ENCODE measurements at regions not wholly inside any gene's neighbourhood (a gene's known extent, or its start where the extent isn't known, plus 50 kb on each side); places are given as distances from the start of the nearest gene placed in this dataset.
A peak's percentile ranks its signal among the peaks of the same experiment; 100 is the strongest.

DNA sequence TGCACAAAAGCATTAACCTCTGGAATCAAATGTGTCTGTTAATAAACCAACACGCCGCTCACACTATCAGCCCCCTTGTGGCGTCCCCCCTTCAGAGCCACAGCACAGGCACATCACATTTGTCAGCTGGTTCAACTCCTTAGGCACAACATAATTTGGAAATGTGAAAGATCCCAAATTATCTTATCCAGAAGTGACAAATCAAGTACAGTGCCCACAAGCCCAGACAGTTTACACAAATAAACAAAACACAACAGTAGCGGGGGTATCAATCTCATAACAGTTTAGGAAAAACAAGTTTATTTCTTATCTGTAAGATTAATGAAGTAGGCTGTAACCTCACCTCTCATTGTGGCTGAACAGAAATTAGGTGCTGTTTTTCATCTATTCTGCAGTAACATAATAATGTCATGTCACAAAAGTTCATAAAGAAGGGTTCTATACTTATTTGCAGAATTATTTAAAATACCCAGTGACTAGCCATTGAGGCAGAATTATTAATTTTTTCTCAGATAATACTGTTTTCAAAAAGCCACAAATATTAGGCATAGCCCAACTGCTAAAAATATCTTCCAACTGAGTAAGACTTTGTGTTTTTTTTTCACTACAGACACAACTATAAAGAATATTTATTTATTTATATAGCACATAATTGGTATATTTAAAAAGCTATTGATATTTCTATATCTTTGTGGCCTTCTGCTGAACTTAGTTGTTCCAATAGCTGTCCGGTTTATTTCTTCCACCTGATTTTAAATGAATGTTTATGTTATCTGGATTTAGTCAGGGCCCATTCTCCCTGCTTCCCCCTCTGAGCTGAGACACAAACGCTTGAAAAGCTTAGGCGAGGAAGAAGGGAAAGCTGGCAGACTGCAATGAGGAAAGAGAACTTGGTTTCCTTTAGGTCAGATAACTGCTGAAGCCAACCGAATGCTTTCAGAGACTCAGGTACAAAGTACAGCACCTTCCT is 214.7 kb downstream of the QDPR start:
- DNase-seq: no peak

DNA sequence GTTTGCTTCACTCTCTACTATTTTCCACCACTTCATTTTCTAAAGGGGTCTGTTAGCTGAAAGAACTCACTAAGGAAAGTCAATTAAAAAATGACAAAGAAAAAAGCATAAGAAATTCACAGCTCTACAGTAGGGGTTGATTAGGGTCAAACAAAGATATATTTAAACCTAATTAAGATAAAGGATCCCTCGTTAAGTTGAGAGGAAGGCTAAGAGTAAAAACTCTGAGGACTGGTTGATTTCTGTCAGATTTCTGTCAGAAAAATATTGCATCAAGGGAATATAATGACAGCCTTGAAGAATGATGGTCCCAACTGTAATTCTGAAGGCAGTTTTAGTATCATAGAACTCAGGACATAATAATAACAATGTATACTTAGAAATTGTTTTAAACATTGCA is 218.0 kb downstream of the QDPR start:
- no peak for DNase-seq

DNA sequence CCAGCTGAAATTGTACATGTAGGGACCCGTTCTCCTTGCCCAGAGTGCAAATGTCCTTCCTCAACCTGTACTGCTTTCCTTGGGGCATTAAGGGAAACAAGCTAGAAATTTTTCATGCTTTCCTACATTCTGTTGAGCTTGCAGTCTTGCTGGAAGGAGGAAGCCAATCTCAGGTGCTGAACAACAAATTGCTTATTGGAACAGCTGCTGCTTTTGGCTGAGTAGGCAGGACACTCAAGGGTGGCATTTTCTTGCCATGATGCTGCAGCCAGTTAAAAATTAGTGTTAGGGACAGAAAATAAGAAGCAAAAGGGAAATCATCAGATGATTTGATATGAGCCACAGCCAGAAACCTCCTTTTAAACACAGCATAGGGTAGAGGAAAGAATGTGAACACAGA is 223.7 kb downstream of the QDPR start:
- DNase-seq: no peak

DNA sequence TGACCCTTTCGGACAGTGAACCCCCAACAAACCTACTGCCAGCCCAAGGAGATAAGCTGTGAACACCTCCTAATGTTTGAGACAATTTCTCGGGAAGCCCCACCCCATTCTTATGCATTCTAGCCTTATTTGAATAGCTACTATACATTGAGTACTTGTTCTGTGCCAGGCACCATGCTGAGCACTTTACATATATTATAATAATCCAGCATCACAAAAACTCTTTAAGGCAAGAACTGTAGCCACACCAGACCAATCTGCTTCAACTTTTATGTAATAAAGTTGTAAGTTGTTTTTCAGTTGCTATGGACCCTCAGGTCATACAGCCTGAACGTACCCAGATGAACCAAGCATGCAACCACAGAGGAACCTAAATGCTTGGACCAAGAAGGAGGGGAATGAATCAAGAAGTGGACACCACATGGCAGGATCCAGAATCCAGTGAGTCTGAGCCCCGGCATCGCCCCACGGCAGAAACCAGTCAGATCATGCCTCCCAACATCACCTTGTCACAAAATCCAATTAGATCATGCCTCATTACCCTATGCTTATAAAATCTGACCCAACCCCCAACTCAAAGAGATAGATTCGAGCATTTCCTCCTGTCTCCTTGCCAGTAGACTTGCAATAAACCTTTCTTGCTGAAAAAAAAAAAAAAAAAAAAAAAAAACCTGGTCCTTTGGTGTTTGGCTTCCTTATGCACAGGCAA is 225.0 kb downstream of the QDPR start:
- no peak for DNase-seq

DNA sequence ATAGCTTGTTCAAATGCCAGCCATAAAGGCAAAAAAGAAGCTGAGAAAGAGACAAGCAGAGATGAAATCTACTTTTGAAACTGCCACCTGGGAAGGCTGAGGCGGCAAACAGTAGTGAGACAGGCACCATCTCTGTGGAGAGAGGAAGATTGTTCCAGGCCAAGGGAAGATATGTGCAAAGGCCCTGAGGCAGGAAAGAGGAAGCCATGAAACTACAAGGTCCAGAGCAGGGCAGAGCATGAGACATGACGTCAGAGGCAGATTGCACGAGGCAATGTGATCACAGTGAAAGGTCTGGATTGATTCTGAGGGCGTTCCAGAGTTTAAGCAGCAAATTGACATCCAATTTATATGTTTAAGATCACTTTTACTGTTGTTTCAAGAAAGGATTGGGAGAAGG is 226.1 kb downstream of the QDPR start:
- no peak for DNase-seq

DNA sequence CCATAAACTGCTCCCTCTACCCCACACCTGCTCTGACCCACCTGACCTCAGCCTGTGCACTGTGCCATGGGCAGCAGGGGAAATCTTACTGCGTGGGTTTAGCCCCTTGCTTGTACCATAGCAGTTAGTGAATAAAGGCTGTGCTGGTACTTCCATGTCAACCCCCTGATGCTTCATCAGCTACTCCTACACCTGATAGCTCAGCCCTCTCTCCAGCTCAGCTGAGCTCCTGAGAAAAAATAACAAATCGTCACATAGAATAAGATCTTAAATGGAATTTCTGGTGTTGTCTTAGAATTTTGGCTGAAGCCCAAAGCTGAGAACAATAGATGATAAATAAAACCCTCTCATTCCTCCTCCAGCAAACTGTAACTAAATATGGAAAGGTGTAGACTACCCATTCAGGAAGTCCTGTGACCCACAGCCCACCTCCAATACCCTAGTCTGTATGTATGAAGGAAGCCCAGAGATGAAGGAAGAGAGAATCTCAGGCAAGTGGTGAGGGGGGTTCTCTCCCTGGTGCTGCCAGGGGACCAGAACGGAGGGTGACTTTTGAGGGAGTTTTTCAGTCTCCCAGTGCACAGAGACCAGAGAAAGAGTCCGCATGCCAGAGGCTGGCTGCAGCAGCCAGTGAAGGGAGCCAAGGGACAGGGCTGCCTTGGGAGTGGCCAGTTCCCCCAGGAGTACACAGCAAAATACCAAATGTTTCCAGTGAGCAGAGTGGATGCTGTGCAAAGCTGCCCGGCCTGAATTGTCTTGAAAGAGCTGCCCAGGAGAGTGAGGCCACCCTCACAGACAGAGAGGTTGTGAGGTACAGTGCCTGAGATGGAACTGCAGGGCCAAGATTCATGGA is 227.3 kb downstream of the QDPR start:
- DNase-seq: peak in 6 of 56 donors; percentile 11 to 45 (median 18)

DNA sequence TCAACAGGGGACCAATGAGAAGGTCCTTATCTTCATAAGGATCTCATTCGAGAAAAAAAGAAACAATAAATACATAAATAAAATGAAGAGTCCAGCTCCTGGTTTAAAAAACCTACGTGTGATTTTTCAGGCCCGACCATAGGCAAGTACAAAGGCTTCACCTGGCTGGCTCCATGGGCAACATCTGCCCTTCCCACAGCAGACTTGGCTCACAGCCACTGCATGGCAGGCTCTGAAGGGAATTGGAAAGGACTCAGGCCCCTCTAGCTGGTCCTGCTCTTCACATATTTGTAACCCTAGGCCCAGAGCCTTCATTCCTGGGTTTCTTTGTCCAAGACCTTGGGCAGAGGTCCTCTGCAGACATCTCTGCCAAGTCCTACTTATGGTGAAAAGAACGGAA is 228.1 kb downstream of the QDPR start:
- no peak for DNase-seq

DNA sequence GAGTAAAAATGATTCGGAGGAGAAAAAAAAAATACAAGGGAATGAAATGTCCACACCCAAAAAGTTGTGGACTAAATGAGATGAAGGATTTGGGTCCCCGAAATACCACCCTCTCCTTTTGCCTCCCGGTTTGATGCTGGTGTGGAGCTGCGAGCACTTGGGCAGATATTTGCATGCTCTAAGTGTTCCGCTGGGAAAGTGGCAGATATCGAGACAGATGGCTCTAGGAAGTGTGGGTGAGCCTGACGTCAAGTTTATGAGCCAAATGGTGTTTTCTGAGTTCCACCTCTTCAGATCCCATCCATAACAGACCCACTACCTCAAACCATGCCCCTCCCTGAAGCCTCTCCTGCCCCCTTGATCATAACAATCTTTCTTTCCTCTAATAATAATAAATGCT is 228.6 kb downstream of the QDPR start:
- DNase-seq: peak in 18 of 56 donors; percentile 3 to 34 (median 14)

DNA sequence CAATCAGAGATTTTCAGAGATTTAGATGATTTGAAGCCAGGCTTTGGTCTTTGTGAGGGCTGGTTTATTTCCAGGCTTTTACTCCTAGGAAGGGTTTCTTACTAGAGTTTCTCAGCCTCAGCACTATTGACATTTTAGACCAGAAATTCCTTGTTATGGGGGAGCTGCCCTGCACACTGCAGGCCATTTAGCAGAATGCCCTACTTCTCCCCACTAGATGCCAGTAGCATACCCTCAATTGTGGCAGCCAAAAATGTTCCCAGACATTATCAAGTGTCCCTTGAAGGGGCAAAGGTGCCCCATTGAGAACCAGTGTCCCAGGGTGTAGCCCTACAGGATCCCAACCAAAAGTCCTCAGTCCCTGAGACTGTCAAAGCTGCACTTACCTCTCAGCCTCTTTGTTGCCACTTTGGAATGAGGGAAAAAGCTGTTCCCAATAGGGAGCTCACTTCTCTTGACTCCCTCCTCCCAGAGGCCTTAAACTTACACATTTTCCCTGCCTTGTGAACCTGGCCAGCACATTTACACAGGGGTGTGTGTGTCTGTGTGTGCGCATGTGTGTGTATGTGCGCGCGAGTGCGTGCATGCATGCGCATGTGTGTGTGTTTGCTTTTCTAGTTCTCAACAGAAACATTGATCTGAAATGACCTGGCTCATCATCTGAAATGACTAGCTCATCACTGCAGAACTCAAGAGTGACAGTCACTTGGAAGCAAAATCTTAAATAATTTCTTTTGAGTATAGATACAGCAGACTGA is 231.4 kb downstream of the QDPR start:
- DNase-seq: no peak

DNA sequence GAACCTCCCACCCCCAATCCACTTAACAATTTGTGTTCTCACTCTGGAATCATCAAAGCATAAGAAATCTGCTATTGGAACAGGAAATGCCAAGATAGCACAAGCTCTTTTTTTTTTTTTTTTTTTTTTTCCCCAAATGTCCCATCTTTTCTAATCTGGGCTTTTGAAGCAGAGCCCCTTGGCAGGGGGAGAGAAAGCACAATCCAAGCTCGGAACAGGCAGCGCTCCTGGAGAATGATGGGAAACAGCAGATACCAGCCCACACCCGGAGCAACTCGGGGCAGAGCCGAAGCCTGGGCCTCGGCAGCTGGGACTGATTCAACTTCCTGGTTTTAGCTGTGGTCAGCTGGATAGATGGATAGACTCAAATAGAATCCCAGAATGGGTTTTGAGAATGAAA is 235.1 kb downstream of the QDPR start:
- DNase-seq: peak in 12 of 56 donors; percentile 6 to 27 (median 15)

DNA sequence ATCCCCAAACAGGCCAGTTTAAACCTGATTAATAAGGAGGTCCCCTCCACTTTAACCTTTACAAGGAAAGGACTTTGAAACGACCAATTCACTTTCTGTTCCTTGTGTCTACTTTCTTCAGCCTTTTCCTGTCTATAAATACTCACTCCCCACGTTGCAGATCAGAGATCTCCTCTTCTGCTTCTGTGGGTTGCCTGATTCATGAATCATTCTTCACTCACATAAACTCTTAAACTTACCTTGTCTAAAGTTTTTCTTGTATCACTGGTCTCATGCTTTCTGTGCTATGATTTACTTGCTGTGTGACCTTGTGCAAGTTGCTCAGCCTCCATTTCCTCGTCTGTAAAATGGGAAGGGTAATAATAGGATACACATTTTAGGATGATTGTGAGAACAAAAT is 236.1 kb downstream of the QDPR start:
- no peak for DNase-seq

DNA sequence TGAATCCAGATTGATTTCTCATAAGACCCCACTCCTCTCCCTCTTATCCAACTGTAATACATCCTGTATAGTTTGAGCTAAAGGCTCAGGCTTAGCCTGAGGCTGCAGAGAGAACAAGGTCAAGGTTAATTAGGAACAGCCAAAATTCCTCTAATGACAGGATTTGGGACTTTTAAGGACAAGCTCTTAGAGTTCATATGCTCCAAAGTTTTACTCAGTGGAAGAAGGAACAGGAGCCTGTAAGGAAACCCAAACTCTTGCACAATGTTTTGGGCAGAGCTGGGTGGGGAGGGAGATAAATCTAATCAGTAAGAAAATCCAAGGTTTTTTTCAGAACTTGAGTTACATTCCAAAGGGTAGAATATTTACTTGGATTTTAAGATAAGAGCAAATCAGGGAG is 238.8 kb downstream of the QDPR start:
- no peak for DNase-seq

DNA sequence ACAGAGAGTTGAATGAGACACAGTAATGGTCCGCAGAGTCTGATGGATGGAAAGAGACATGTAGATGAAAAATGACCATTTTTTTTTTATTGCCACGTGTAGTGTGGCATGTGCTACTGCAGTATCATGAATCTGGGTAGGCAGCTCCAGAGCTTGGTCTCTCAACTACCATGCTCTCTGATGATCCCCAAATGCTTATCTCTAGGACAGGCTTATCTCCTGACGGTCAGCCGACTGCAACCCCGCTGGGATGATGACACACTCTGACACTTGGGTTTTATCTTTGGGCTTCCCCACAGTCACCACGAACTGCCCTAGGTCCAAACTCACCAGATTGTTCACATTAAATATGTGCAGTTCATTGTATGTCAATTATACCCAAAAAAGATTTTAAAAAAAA is 239.7 kb downstream of the QDPR start:
- no peak for DNase-seq

DNA sequence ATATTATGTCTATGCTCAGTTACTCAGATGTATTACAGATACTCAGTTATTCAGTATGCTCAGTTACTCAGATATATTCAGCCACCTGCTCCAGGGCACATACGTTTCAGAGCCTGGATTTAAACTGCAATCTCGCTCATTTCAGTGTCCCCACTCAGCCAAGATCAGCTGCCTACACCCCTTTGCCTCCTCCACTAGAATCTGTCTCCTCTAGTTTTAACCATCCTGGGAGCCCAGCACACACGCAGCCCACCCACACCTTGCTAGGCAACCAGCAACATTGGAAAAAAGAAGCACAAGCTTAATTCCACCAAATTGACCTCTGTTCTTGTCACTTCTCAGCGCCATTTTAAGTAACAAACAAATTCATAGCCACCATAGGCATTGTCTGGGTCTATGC is 246.2 kb downstream of the QDPR start:
- DNase-seq: peak in 14 of 56 donors; percentile 3 to 58 (median 18)

DNA sequence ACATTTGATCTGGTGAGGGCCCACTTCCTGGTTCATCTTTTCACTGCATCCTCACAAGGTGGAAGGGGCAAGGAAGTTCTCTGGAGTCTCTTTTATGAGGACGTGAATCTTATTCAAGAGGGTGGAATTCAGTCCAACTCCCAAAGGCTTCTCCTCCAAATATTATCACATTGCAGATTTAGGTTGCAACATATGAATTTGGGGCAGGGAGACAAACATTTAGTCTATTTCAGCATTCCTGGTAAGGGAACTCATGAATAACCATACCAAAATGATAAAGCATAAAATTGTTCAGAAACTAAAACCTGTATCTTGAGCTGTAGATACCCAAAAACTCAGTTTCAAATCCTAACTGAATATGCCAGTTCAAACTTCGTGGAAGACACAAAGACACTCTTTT is 246.8 kb downstream of the QDPR start:
- no peak for DNase-seq

DNA sequence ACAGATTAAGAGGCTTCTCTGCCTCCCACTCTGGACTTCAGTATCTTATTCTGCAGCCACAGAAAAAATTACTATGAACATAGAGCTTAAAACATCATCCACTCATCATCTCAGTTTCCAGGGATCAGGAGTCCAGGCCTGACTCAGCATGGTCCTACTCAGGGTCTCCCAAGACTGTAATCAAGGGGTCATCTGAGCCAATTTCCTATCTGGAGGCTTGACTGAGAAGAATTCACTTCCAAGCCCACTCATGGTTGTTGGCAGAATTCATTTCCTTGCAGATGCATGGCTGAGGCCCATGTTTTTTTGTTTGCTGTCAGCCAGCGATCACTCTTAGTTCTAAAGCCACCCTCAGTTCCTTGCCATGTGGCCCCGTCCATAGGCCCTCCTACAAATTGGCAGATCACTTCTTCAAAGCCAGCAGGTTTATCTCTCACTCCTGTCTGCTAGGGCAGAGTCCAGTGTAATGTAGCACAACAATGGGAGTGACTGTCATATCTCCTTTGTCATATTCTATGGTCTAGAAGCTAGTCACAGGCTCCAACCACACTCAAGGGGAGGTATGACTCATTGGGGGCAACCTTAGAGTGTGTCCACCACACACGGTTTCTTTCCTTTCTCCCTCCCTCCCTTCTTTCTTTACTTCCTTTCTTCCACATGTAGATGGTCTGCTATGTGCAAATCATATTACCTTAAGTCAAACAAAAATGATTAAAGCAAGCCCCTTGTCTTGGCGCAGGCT is 251.6 kb downstream of the QDPR start:
- DNase-seq: no peak

DNA sequence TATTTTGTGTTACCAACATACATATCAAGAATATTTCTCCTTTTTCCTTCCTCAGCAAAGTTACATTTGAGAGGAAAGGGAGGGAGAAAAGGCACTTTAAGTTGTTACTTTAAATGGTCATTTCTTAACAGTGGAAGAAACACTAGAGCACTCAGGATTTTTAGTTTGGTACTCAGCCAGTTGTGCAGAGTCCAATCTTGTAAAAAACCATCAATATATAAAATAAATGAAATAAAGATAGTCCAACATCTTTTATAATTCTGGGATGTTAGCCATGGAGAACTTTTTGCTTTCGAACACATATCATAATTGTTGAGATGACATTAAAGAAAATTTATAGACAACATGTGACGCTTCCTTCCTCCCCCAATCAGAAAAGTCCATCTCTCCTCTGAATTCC is 253.8 kb downstream of the QDPR start:
- no peak for DNase-seq

DNA sequence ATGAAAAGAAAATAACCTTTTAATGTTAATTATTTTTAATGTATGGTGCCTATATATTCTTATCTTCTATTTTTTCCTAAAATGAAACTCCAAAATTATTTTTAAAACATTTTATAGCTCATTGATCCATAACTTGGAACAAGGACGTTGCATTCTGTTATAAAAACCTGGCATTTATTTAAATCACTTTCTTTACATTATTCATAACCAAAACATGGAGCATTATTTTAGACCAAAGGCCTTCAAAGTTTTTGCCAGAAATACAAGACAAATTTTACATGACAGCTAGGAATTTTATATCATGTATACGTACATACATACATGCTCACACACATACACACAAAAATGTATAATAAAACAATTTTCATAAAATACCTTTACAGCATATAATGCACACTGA is 259.8 kb downstream of the QDPR start:
- DNase-seq: no peak

DNA sequence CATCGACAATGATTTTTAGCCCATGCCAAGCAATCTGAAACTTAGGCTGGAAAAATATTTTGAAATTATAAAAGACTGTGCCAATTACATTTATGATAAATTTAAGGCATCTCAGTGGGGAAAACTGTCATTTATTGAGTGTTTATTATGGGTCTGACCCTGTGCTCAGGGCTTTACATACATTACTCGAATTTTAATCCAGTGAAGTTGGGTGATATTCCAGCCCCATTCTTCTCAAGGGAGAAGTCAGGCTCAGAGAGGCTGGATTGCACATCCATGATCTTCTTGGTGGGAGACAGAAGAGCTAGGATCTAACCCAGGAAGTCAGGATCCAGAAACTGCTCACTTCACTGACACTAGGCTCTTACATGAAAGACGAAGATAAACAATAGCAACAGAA is 260.8 kb downstream of the QDPR start:
- no peak for DNase-seq

DNA sequence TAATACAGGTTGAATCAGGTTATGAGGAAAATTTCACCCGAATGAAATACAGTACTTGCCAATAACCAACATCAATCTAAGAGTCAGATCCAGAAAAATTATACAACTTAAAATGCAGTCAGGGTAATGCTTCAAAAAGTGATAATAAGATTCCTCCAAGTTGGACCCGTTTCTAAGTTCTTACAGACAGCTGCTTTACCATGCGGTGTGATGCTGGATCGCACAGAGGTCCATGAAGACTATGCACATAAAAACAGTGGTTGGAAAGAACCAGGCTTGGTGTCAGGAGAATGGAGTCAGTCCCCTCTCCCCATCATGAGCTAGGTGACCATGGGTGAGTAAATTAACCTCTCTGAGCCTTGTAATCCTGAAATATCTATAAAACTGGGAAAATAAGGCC is 261.3 kb downstream of the QDPR start:
- DNase-seq: no peak
